ENCODE measurements at regions not wholly inside any gene's neighbourhood (a gene's known extent, or its start where the extent isn't known, plus 50 kb on each side); places are given as distances from the start of the nearest gene placed in this dataset.

DNA sequence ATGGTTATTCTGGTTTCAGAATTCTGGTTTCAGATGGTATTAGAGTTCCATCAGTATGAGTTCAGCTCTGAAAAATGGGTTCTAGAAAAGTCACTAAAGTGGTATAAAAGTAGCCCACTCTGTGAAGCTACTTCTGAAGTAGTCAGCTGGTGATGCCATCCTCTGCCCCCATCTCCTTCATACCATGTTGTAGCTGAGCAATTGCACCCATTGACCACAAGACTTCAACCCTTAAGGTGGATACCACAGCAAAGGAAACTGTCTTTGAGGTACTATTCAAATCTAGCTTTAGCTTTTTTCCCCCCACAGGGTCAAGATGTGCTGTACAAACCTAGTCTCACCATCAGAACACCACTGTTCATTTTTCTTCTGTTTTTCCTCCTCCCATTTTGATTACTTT lies 444.9 kb downstream of the DMAC1 start:
- H4K20me1 ChIP-seq (ENCODE audit: low read depth, low read length): no peaks in the 10 kb centered on the region
- H3K9me3 ChIP-seq (ENCODE audit: insufficient read depth, low read length): no peaks in the 10 kb centered on the region
- H3F3A ChIP-seq (ENCODE audit: insufficient read depth): no peaks in the 10 kb centered on the region
- no peak overlapping the region for H3K27ac ChIP-seq (ENCODE audit: low read depth, low read length)
- no peak overlapping the region for H3K4me2 ChIP-seq (ENCODE audit: low read depth, low read length, poor library complexity, severe bottlenecking)
- H3K9me2 ChIP-seq (replicated peaks; ENCODE audit: insufficient read depth, low read length): no peaks in the 10 kb centered on the region
- H3K27me3 ChIP-seq (ENCODE audit: low read length): no peaks in the 10 kb centered on the region
- H3K9ac ChIP-seq (ENCODE audit: low read length): no peak overlapping the region
- TF ChIP-seq, protein P1, sequence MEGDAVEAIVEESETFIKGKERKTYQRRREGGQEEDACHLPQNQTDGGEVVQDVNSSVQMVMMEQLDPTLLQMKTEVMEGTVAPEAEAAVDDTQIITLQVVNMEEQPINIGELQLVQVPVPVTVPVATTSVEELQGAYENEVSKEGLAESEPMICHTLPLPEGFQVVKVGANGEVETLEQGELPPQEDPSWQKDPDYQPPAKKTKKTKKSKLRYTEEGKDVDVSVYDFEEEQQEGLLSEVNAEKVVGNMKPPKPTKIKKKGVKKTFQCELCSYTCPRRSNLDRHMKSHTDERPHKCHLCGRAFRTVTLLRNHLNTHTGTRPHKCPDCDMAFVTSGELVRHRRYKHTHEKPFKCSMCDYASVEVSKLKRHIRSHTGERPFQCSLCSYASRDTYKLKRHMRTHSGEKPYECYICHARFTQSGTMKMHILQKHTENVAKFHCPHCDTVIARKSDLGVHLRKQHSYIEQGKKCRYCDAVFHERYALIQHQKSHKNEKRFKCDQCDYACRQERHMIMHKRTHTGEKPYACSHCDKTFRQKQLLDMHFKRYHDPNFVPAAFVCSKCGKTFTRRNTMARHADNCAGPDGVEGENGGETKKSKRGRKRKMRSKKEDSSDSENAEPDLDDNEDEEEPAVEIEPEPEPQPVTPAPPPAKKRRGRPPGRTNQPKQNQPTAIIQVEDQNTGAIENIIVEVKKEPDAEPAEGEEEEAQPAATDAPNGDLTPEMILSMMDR (IDR thresholded peaks at IDR 0.05; ENCODE audit: insufficient read depth, low read length, poor library complexity, severe bottlenecking): no peak
- TF ChIP-seq EZH2phosphoT487 (conservative IDR thresholded peaks at IDR 0.05; ENCODE audit: low read length): no peak
- no peak overlapping the region for H3K4me3 ChIP-seq (ENCODE audit: insufficient read depth, low read length, poor library complexity, severe bottlenecking)
- no peaks in the 10 kb centered on the region for H3K79me2 ChIP-seq (ENCODE audit: insufficient read depth, low read length)
- H3K36me3 ChIP-seq (ENCODE audit: low read length): no peaks in the 10 kb centered on the region
- no peak overlapping the region for H2AFZ ChIP-seq (ENCODE audit: low read depth, low read length, severe bottlenecking)

DNA sequence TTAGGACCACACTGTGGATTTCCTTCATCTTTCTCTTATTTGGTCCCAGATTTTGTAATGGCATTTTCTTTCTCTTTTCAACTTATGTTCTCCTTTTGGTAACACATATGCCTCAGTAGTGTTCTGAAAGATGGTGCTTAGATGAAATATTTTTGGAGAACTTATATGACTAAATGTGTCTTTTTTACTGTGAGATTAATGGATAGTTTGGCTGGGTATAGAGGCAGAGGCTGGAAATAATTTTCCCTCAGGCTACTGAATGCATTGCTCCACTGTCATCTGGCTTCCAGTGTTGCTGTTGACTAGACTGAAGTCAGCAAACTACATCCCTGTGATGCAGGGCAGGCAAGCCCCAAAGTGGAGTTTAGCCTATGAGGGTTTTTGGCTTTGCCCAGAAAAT lies 450.9 kb downstream of the DMAC1 start:
- H3K9me3 ChIP-seq (ENCODE audit: insufficient read depth, low read length): no peaks in the 10 kb centered on the region
- no peaks in the 10 kb centered on the region for H3F3A ChIP-seq (ENCODE audit: insufficient read depth)
- no peaks in the 10 kb centered on the region for H3K79me2 ChIP-seq (ENCODE audit: insufficient read depth, low read length)
- H3K9me2 ChIP-seq (replicated peaks; ENCODE audit: insufficient read depth, low read length): no peaks in the 10 kb centered on the region
- TF ChIP-seq, protein P1 (IDR thresholded peaks at IDR 0.05; ENCODE audit: insufficient read depth, low read length, poor library complexity, severe bottlenecking): no peak
- TF ChIP-seq EZH2phosphoT487 (conservative IDR thresholded peaks at IDR 0.05; ENCODE audit: low read length): no peak
- no peaks in the 10 kb centered on the region for H3K27me3 ChIP-seq (ENCODE audit: low read length)
- no peaks in the 10 kb centered on the region for H4K20me1 ChIP-seq (ENCODE audit: low read depth, low read length)
- H3K4me3 ChIP-seq (ENCODE audit: insufficient read depth, low read length, poor library complexity, severe bottlenecking): no peak overlapping the region
- no peak overlapping the region for H3K27ac ChIP-seq (ENCODE audit: low read depth, low read length)
- H2AFZ ChIP-seq (ENCODE audit: low read depth, low read length, severe bottlenecking): no peak overlapping the region
- H3K4me2 ChIP-seq (ENCODE audit: low read depth, low read length, poor library complexity, severe bottlenecking): no peak overlapping the region
- H3K36me3 ChIP-seq (ENCODE audit: low read length): no peaks in the 10 kb centered on the region
- H3K9ac ChIP-seq (ENCODE audit: low read length): no peak overlapping the region

DNA sequence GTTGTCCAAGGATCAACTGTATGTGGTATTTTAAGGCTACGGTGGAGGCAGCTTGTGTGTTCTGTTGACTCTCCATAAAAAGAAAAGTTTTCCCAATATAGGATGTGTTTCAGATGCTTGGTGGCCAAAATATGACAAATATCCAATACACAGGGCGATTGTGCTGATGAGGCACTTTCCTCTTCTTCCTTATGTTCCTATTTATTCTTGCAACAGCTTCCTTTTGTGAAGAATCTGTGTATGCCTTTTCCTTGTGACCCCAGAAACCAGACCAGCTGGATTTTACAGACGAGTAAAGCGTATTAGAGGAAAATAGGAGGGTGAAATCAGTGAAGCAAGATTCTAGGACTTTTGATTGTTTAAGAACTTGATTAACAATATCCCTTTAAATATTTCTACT lies 452.0 kb downstream of the DMAC1 start:
- H3K9me3 ChIP-seq (ENCODE audit: insufficient read depth, low read length): no peaks in the 10 kb centered on the region
- H3K9me2 ChIP-seq (replicated peaks; ENCODE audit: insufficient read depth, low read length): no peaks in the 10 kb centered on the region
- H3K27ac ChIP-seq (ENCODE audit: low read depth, low read length): no peak overlapping the region
- no peak for TF ChIP-seq EZH2phosphoT487 (conservative IDR thresholded peaks at IDR 0.05; ENCODE audit: low read length)
- TF ChIP-seq, protein P1 (IDR thresholded peaks at IDR 0.05; ENCODE audit: insufficient read depth, low read length, poor library complexity, severe bottlenecking): no peak
- H3K4me3 ChIP-seq (ENCODE audit: insufficient read depth, low read length, poor library complexity, severe bottlenecking): no peak overlapping the region
- H4K20me1 ChIP-seq (ENCODE audit: low read depth, low read length): no peaks in the 10 kb centered on the region
- H3K79me2 ChIP-seq (ENCODE audit: insufficient read depth, low read length): no peaks in the 10 kb centered on the region
- H3K27me3 ChIP-seq (ENCODE audit: low read length): no peaks in the 10 kb centered on the region
- no peaks in the 10 kb centered on the region for H3F3A ChIP-seq (ENCODE audit: insufficient read depth)
- no peaks in the 10 kb centered on the region for H3K36me3 ChIP-seq (ENCODE audit: low read length)
- no peak overlapping the region for H3K9ac ChIP-seq (ENCODE audit: low read length)
- H2AFZ ChIP-seq (ENCODE audit: low read depth, low read length, severe bottlenecking): no peak overlapping the region
- H3K4me2 ChIP-seq (ENCODE audit: low read depth, low read length, poor library complexity, severe bottlenecking): no peak overlapping the region

Data from SU-DHL-6 (cell line).